GM12892 (cell line): ENCODE measurements at regions not wholly inside any gene's neighbourhood (a gene's known extent, or its start where the extent isn't known, plus 50 kb on each side); places are given as distances from the start of the nearest gene placed in this dataset.
"Not testable (repeated sequence)": the region's sequence is repeated elsewhere in the genome, so short reads cannot be mapped to it uniquely, and the experiment has no call there.

Experiments
- POLR2A ChIP-seq: IDR thresholded peaks from 2 replicates; pipeline ENCODE4 v1.6.1; 2011; ENCODE audit warnings: low read depth, low read length, control low read depth
- POLR2AphosphoS5 ChIP-seq: IDR thresholded peaks from 2 replicates; pipeline ENCODE4 v1.6.1; 2011; ENCODE audit warnings: low read depth, low read length, control low read depth

DNA sequence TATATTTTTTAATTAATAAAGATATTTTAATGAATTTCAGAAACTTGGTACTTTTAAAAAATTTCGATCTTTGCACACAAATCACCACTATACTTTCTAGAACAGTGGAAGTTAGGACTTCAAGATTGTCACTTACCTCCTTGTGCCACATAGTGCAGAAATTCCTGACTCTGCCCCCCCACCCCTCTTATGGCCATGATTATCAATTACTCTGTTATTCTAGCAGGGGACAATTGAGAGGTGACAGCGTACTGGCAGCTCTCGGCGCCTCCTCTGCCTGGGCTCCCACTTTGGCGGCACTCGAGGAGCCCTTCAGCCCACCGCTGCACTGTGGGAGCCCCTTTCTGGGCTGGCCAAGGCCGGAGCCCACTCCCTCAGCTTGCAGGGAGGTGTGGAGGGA, 325.9 kb downstream of the PPP1R3A start:
- TF ChIP-seq POLR2AphosphoS5, POLR2A: not testable (repeated sequence)
